Activated naive CD4-positive, alpha-beta T cell treated with anti-CD3 and anti-CD28 coated beads, Interleukin-2, amount 50 U/mL, for 72 hours (primary cell): ENCODE measurements at regions not wholly inside any gene's neighbourhood (a gene's known extent, or its start where the extent isn't known, plus 50 kb on each side); places are given as distances from the start of the nearest gene placed in this dataset.

Experiments
- ATAC-seq, 2 donors: fragments of 150-1000 bp; cut with Tn5 transposase; 2 replicates each; pipeline ENCODE4 v1.10.0; 2021; ENCODE audit warnings: mild to moderate bottlenecking in 2 of 2, moderate library complexity in 2 of 2
- DNase-seq, 2 donors: peaks; one replicate each; pipeline ENCODE4 v3.0.0; 2021 to 2022; ENCODE audit warnings: low spot score in 2 of 2
- H3K27ac Mint-ChIP-seq, 2 donors: one replicate each; pipeline ENCODE4 v1.8.0; 2022; ENCODE audit warnings: mild to moderate bottlenecking in 2 of 2, mixed read lengths in 2 of 2
- H3K36me3 Mint-ChIP-seq, 2 donors: one replicate each; pipeline ENCODE4 v1.8.0; 2022; ENCODE audit warnings: mixed read lengths in 2 of 2
- H3K9me3 Mint-ChIP-seq, 2 donors: one replicate each; pipeline ENCODE4 v1.8.0; 2022; ENCODE audit warnings: mixed read lengths in 2 of 2

GRCh38 chr9:87310827-87311523 is 186.7 kb upstream of the DAPK1 start:
- Mint-ChIP-seq H3K27ac (no peak overlapping the region), H3K9me3 (peaks cover 0 to 4% of the 10 kb centered on the region in 2 donors), H3K36me3 (no peaks in the 10 kb centered on the region)
- DNase-seq (no peak), ATAC-seq (peak in 1 of 2 donors; percentile 71)

- no peak for ATAC-seq
- no peak for DNase-seq
- Mint-ChIP-seq H3K9me3 (peaks cover 0 to 4% of the 10 kb centered on the region in 2 donors), H3K27ac (no peak overlapping the region), H3K36me3 (no peaks in the 10 kb centered on the region)
Measured at GRCh38 chr9:87319656-87320055, 178.0 kb upstream of the DAPK1 start.

- Mint-ChIP-seq H3K9me3 (peaks cover 0 to 4% of the 10 kb centered on the region in 2 donors), H3K27ac (no peak overlapping the region), H3K36me3 (no peaks in the 10 kb centered on the region)
- DNase-seq, result no peak
- no peak for ATAC-seq
Measured at GRCh38 chr9:87320146-87320884, 177.4 kb upstream of the DAPK1 start.

GRCh38 chr9:87322840-87323635 is 174.6 kb upstream of the DAPK1 start:
- H3K36me3 Mint-ChIP-seq, result no peaks in the 10 kb centered on the region
- DNase-seq, result no peak

GRCh38 chr9:87323928-87324327 is 173.7 kb upstream of the DAPK1 start:
- Mint-ChIP-seq H3K27ac (no peak overlapping the region), H3K9me3 (no peaks in the 10 kb centered on the region), H3K36me3 (no peaks in the 10 kb centered on the region)
- ATAC-seq, result no peak
- DNase-seq, result no peak

More at GRCh38 chr9:87322840-87323635, 174.6 kb upstream of the DAPK1 start:
- Mint-ChIP-seq H3K9me3 (no peaks in the 10 kb centered on the region), H3K27ac (no peak overlapping the region)
- no peak for ATAC-seq

- Mint-ChIP-seq H3K36me3 (no peaks in the 10 kb centered on the region), H3K27ac (no peak overlapping the region), H3K9me3 (no peaks in the 10 kb centered on the region)
- ATAC-seq (no peak), DNase-seq (no peak)
Measured at GRCh38 chr9:87324613-87325194, 173.0 kb upstream of the DAPK1 start.

- Mint-ChIP-seq H3K9me3 (peaks cover 3 to 6% of the 10 kb centered on the region in 2 donors), H3K36me3 (peaks cover 5 to 7% of the 10 kb centered on the region in 2 donors), H3K27ac (no peak overlapping the region)
- ATAC-seq (no peak), DNase-seq (no peak)
Measured at GRCh38 chr9:87327575-87328125, 170.0 kb upstream of the DAPK1 start.

GRCh38 chr9:87333802-87334201 is 163.9 kb upstream of the DAPK1 start:
- Mint-ChIP-seq H3K36me3 (peaks cover 5 to 7% of the 10 kb centered on the region in 2 donors), H3K27ac (no peak overlapping the region), H3K9me3 (peaks cover 3 to 6% of the 10 kb centered on the region in 2 donors)
- no peak for DNase-seq
- no peak for ATAC-seq

GRCh38 chr9:87334366-87334765 is 163.3 kb upstream of the DAPK1 start:
- no peak for DNase-seq
- H3K36me3 Mint-ChIP-seq, result peaks cover 5 to 7% of the 10 kb centered on the region in 2 donors
- no peak for ATAC-seq
- peaks cover 3 to 6% of the 10 kb centered on the region in 2 donors for H3K9me3 Mint-ChIP-seq
- H3K27ac Mint-ChIP-seq, result no peak overlapping the region

GRCh38 chr9:87336407-87336806 is 161.3 kb upstream of the DAPK1 start:
- Mint-ChIP-seq H3K36me3 (no peaks in the 10 kb centered on the region), H3K27ac (no peak overlapping the region), H3K9me3 (no peaks in the 10 kb centered on the region)
- ATAC-seq (no peak), DNase-seq (no peak)

GRCh38 chr9:87336914-87337333 is 160.7 kb upstream of the DAPK1 start:
- Mint-ChIP-seq H3K27ac (no peak overlapping the region), H3K36me3 (no peaks in the 10 kb centered on the region), H3K9me3 (no peaks in the 10 kb centered on the region)
- peak in 1 of 2 donors; percentile 5 for DNase-seq
- peak; percentile 31 to 52 for ATAC-seq

GRCh38 chr9:87337335-87338087 is 160.2 kb upstream of the DAPK1 start:
- no peaks in the 10 kb centered on the region for H3K36me3 Mint-ChIP-seq
- H3K27ac Mint-ChIP-seq, result no peak overlapping the region
- DNase-seq, result no peak
- H3K9me3 Mint-ChIP-seq, result no peaks in the 10 kb centered on the region
- ATAC-seq, result no peak

GRCh38 chr9:87338088-87338989 is 159.3 kb upstream of the DAPK1 start:
- no peaks in the 10 kb centered on the region for H3K9me3 Mint-ChIP-seq
- H3K36me3 Mint-ChIP-seq, result no peaks in the 10 kb centered on the region
- no peak overlapping the region for H3K27ac Mint-ChIP-seq
- ATAC-seq (no peak), DNase-seq (no peak)

GRCh38 chr9:87340391-87340790 is 157.3 kb upstream of the DAPK1 start:
- no peak for DNase-seq
- no peak for ATAC-seq
- no peak overlapping the region for H3K27ac Mint-ChIP-seq
- no peaks in the 10 kb centered on the region for H3K9me3 Mint-ChIP-seq
- no peaks in the 10 kb centered on the region for H3K36me3 Mint-ChIP-seq

- no peak overlapping the region for H3K27ac Mint-ChIP-seq
- ATAC-seq, result no peak
Measured at GRCh38 chr9:87342743-87343142, 154.9 kb upstream of the DAPK1 start.

More at GRCh38 chr9:87342743-87343142, 154.9 kb upstream of the DAPK1 start:
- no peaks in the 10 kb centered on the region for H3K36me3 Mint-ChIP-seq
- DNase-seq, result no peak
- no peaks in the 10 kb centered on the region for H3K9me3 Mint-ChIP-seq
